Sigmoid colon (tissue), 4 donors: ENCODE measurements at regions not wholly inside any gene's neighbourhood (a gene's known extent, or its start where the extent isn't known, plus 50 kb on each side); places are given as distances from the start of the nearest gene placed in this dataset.

ENCODE experiments used
- CTCF ChIP-seq, 4 experiments: fragments of 450-650 bp in 3 of 4; fragments of 200-600 bp in 1 of 4; IDR thresholded peaks; one replicate each; pipeline ENCODE4 v1.5.1; 2016 to 2019; ENCODE audit warnings: antibody characterized with exemption in 4 of 4, mild to moderate bottlenecking in 3 of 4, moderate library complexity in 2 of 4
- EP300 ChIP-seq, 4 donors: sonication (generic); formaldehyde crosslinking; IDR thresholded peaks; one replicate each; pipeline ENCODE4 v1.6.1; 2017; ENCODE audit warnings: antibody characterized with exemption in 4 of 4
- POLR2AphosphoS5 ChIP-seq, 4 donors: sonication (generic); formaldehyde crosslinking; IDR thresholded peaks; one replicate each; pipeline ENCODE4 v1.6.1; 2017; ENCODE audit warnings: antibody characterized with exemption in 4 of 4

DNA sequence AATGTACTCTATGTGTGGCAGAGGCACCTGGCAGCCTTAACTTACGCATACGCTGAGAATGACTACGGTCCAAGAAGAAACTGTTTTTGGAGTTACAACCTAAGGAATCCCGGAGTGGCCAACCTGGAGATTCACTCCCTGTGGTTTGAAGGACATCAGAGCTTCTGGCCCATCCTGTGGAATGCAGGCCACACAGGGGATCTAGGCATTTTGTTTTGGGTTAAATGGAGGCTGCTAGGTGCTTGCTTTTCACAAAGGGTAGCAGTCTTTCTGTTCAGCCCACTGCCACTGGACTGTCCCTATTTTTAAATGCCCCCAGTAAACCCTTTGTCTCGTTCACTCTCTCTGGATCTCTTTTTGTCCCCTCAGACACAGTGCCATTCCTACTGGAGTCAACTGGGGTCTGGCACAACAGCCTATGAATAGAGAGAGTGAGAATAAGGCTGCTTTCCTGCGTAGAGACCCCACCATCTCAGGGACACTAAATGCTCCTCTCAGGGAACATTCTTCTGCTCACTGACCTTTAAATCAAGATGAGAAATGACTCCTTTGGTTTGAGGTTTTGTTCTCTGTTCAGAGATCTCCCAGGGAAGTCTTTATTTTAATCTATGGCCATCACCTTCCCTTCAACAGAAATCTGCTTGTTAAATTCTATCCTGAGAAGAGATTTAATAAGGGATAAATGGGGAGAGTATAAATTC is 124.9 kb downstream of the B3GNT2 start:
- TF ChIP-seq CTCF (IDR thresholded peaks at IDR 0.05) (no peak), POLR2AphosphoS5 (IDR thresholded peaks at IDR 0.05) (no peak), EP300 (IDR thresholded peaks at IDR 0.05) (no peak)
